HG03045 (cell line): ENCODE measurements at regions not wholly inside any gene's neighbourhood (a gene's known extent, or its start where the extent isn't known, plus 50 kb on each side); places are given as distances from the start of the nearest gene placed in this dataset.
"Not testable (repeated sequence)": the region's sequence is repeated elsewhere in the genome, so short reads cannot be mapped to it uniquely, and the experiment has no call there.

Experiments used
- ATAC-seq: cut with Tn5 transposase; IDR thresholded peaks from one replicate; pipeline ENCODE4 v1.9.1; 2021; ENCODE audit warnings: mild to moderate bottlenecking, moderate library complexity; ENCODE audit not compliant: unreplicated experiment

- not testable (repeated sequence) for ATAC-seq
Observed at GRCh38 chr13:44314160-44314559, 59.5 kb upstream of the SERP2 start.

- no peak for ATAC-seq
Observed at GRCh38 chr13:44317752-44318151, 55.9 kb upstream of the SERP2 start.

GRCh38 chr13:44318161-44318560 lies 55.5 kb upstream of the SERP2 start:
- ATAC-seq = no peak

- ATAC-seq = no peak
Observed at GRCh38 chr13:44320611-44321010, 53.0 kb upstream of the SERP2 start.

GRCh38 chr13:44321961-44322360 lies 51.7 kb upstream of the SERP2 start:
- no peak for ATAC-seq

GRCh38 chr13:44322928-44323327 lies 50.7 kb upstream of the SERP2 start:
- ATAC-seq = no peak

GRCh38 chr13:44323754-44324153 lies 49.9 kb upstream of the SERP2 start:
- ATAC-seq = no peak
